ENCODE measurements at regions not wholly inside any gene's neighbourhood (a gene's known extent, or its start where the extent isn't known, plus 50 kb on each side); places are given as distances from the start of the nearest gene placed in this dataset.

GRCh38 chr2:194343167-194343566 lies 1313.9 kb upstream of the SLC39A10 start (continued):
- no peak for TF ChIP-seq ZBTB11 (CRISPR knock-in tag; IDR thresholded peaks at IDR 0.05)
- no peak for TF ChIP-seq TCF7 (IDR thresholded peaks at IDR 0.05; ENCODE audit: borderline replicate concordance)
- TF ChIP-seq PKNOX1 (IDR thresholded peaks at IDR 0.05): no peak
- TF ChIP-seq POLR2A (IDR thresholded peaks at IDR 0.05; ENCODE audit: low read depth, low read length): no peak
- no peak for TF ChIP-seq ZBED1 (IDR thresholded peaks at IDR 0.05; ENCODE audit: borderline replicate concordance)

GRCh38 chr2:194332799-194333490 lies 1324.1 kb upstream of the SLC39A10 start:
- intact Hi-C loops (cut with micrococcal nuclease; ENCODE audit: unreplicated experiment): no loop called here

More at GRCh38 chr2:194332799-194333490, 1324.1 kb upstream of the SLC39A10 start:
- ChIA-PET RAD21 (ENCODE audit: unreplicated experiment) (no interaction called here), CTCF (interaction anchor here (0.8 to 1.7 kb wide), 3 partner anchors 9 to 26 kb away, joined by 3 to 4 read pairs (median 3); no protein-coding TSS in a partner anchor), POLR2A (no interaction called here), SMC1A (ENCODE audit: uncharacterized antibody, unreplicated experiment) (interaction anchor here (0.6 to 1.3 kb wide), 2 partner anchors 14 to 292 kb away, joined by 3 to 5 read pairs; no protein-coding TSS in a partner anchor)
- no peak overlapping the region for H3K4me2 ChIP-seq (ENCODE audit: control insufficient read depth, insufficient read depth)
- FAIRE-seq: no peak
- H3K27me3 ChIP-seq (replicated peaks in 1 of 2; ENCODE audit: control insufficient read depth in 2 of 2, insufficient read depth in 2 of 2, low read length in 1 of 2): no peaks in the 10 kb centered on the region
- no peaks in the 10 kb centered on the region for H4K20me1 ChIP-seq (ENCODE audit: control insufficient read depth, insufficient read depth)
- in situ Hi-C loops (cut with MboI): no loop called here
- DNase-seq (ENCODE audit: low read depth, low spot score): no peak
- 40% methylated on average over 9 of the region's 9 CpGs for WGBS (ENCODE audit: insufficient coverage, insufficient replicate concordance, low lambda C conversion rate, missing lambda C conversion rate)
- H3K27ac ChIP-seq (ENCODE audit: control insufficient read depth, insufficient read depth): no peak overlapping the region
- H3K4me3 ChIP-seq: no peak overlapping the region
- H2AFZ ChIP-seq (ENCODE audit: control insufficient read depth, low read depth, low read length): no peak overlapping the region
- no peaks in the 10 kb centered on the region for H3K9me3 ChIP-seq (replicated peaks; ENCODE audit: control insufficient read depth, insufficient read depth, low read length)
- H3K79me2 ChIP-seq (ENCODE audit: control insufficient read depth, insufficient read depth, low read length): no peaks in the 10 kb centered on the region
- no peaks in the 10 kb centered on the region for H3K36me3 ChIP-seq (ENCODE audit: control insufficient read depth in 2 of 2, insufficient read depth in 2 of 2, low read length in 1 of 2)
- TF ChIP-seq MEF2B (IDR thresholded peaks at IDR 0.05; ENCODE audit: partially characterized antibody, poor library complexity, severe bottlenecking) (no peak), ZZZ3 (IDR thresholded peaks at IDR 0.05; ENCODE audit: control insufficient read depth, insufficient read length, low read depth) (no peak), ZNF622 (IDR thresholded peaks at IDR 0.05) (no peak), FOXM1 (IDR thresholded peaks at IDR 0.05; ENCODE audit: low read depth, low read length) (no peak)
- ATAC-seq: no peak
- BruUV-seq (replicated peaks): no TSS peak
- no peaks in the 10 kb centered on the region for H3K4me1 ChIP-seq (ENCODE audit: control insufficient read depth, insufficient read depth, low read length)
- H3K9ac ChIP-seq (ENCODE audit: control insufficient read depth, insufficient read depth, low read length): no peak overlapping the region

All from GM12878 (cell line).